Natural killer cell treated with Interleukin-12 subunit alpha and Interleukin-12 subunit beta and Interleukin-15 and Interleukin-18, amount 100 ng/mL, for 72 hours (primary cell): ENCODE measurements at regions not wholly inside any gene's neighbourhood (a gene's known extent, or its start where the extent isn't known, plus 50 kb on each side); places are given as distances from the start of the nearest gene placed in this dataset.
"Not testable (repeated sequence)": the region's sequence is repeated elsewhere in the genome, so short reads cannot be mapped to it uniquely, and the experiment has no call there.

Source experiments
- ATAC-seq, 2 donors: fragments of 150-1000 bp; cut with Tn5 transposase in 1 of 2; sonication (Bioruptor Pico), chemical (Tn5 transposase) in 1 of 2; 2 replicates each; pipeline ENCODE4 v1.10.0; 2021
- DNase-seq: peaks from one replicate; pipeline ENCODE4 v3.0.0; 2022; ENCODE audit warnings: low spot score
- H3K27ac Mint-ChIP-seq, 2 donors: 1 replicate in 1 of 2; 2 replicates in 1 of 2; pipeline ENCODE4 v1.8.0; 2022; ENCODE audit warnings: mixed read lengths in 2 of 2, mild to moderate bottlenecking in 1 of 2, moderate library complexity in 1 of 2
- H3K27me3 Mint-ChIP-seq, 2 donors: 1 replicate in 1 of 2; 2 replicates in 1 of 2; pipeline ENCODE4 v1.8.0; 2022; ENCODE audit warnings: mixed read lengths in 2 of 2
- H3K36me3 Mint-ChIP-seq: one replicate; pipeline ENCODE4 v1.8.0; 2022; ENCODE audit warnings: mixed read lengths
- H3K4me1 Mint-ChIP-seq, 2 donors: 1 replicate in 1 of 2; 2 replicates in 1 of 2; pipeline ENCODE4 v1.8.0; 2022; ENCODE audit warnings: low read depth in 2 of 2, mixed read lengths in 2 of 2, mild to moderate bottlenecking in 1 of 2
- H3K4me3 Mint-ChIP-seq: one replicate; pipeline ENCODE4 v1.8.0; 2022; ENCODE audit warnings: mixed read lengths
- H3K9me3 Mint-ChIP-seq: 2 replicates; pipeline ENCODE4 v1.8.0; 2022; ENCODE audit warnings: mixed read lengths

DNA sequence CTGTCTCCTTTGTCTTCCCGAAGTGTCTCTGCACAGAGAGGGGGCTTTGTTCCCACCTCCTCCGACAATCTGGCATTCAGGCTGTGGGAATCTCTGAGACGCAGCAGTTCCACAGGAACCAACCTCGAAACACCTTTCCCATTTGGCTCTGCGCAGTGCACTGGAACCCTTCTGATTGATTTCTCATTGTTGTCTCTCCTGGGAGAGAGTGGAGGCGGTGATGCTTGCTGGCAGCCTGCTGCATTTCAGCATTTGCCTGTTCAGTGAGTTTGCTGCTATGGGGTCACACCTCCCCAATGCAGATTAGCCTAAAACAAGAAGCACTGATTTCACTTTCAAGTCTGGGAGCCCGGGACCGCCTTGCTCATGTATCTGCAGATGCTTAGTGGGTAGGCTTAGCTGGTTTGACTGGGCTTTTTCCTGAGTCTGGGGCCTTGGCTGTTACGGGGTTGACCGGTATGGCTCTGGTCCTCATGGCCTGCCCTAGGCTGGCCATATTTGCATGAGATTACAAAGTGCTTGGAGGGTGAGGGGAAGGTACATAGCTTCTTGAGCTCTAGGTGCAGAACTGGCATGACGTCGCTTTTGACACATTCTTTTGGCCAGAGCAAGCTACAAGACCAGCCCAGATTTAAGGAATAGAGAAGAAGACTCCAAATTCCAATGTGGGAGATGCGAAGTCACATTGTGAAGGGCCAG is 695.3 kb downstream of the PTPRU start:
- no peak overlapping the region for H3K27ac Mint-ChIP-seq
- ATAC-seq, result no peak
- peaks cover 12 to 21% of the 10 kb centered on the region in 2 donors for H3K27me3 Mint-ChIP-seq
- no peaks in the 10 kb centered on the region for H3K9me3 Mint-ChIP-seq
- no peaks in the 10 kb centered on the region for H3K36me3 Mint-ChIP-seq
- no peak overlapping the region for H3K4me3 Mint-ChIP-seq
- no peaks in the 10 kb centered on the region for H3K4me1 Mint-ChIP-seq
- DNase-seq, result no peak

- Mint-ChIP-seq H3K4me3 (no peak overlapping the region), H3K4me1 (no peaks in the 10 kb centered on the region), H3K27ac (no peak overlapping the region), H3K36me3 (no peaks in the 10 kb centered on the region), H3K27me3 (peaks cover 12 to 17% of the 10 kb centered on the region in 2 donors), H3K9me3 (no peaks in the 10 kb centered on the region)
- ATAC-seq (no peak), DNase-seq (no peak)
Observed at GRCh38 chr1:29925058-29925457, 688.7 kb downstream of the PTPRU start.

DNA sequence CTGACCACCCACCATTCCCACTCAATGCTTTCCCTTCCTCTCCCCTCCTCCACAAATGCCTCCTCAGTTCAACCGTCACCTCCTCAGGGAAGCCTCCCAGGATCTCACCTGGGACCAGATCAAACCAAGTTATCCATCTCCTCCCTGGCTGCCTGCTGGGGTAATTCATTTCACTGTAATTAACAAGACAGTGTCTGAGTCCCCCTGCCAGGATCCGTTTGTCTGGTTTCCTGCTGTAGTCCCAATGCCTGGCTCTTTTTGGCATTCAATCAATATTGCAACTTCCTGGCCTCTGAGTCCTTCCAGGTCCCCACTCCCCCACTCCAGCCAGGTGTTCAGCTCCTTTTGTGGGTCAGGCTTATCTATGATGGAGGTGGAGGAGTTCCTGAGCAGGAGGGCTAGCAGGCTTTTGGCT is 687.7 kb downstream of the PTPRU start:
- H3K27ac Mint-ChIP-seq, result no peak overlapping the region
- H3K4me1 Mint-ChIP-seq, result no peaks in the 10 kb centered on the region
- peaks cover 17% of the 10 kb centered on the region in 2 donors for H3K27me3 Mint-ChIP-seq
- DNase-seq (no peak), ATAC-seq (no peak)
- no peak overlapping the region for H3K4me3 Mint-ChIP-seq
- H3K36me3 Mint-ChIP-seq, result no peaks in the 10 kb centered on the region
- no peaks in the 10 kb centered on the region for H3K9me3 Mint-ChIP-seq

DNA sequence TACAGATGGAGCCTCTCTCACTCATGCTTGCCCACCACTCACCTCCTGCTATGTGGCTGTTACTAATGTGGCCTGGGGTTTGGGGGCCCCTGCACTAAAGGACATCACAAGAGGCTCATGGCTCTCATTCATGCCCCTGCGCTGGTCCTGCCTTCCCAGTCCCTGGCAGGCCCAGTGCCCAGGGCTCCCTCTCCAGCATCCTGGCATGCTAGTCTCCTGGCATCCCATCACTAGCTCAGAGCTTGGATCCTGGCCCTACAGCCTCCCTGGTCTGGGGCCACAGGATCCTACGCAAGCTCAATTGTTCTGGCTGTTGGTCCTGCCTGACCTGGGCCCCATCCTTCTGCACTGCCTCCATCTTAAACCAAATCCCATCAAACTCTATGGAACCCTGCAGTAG is 685.4 kb downstream of the PTPRU start:
- peaks cover 17 to 27% of the 10 kb centered on the region in 2 donors for H3K27me3 Mint-ChIP-seq
- H3K9me3 Mint-ChIP-seq, result no peaks in the 10 kb centered on the region
- no peaks in the 10 kb centered on the region for H3K36me3 Mint-ChIP-seq
- no peak for ATAC-seq
- H3K4me3 Mint-ChIP-seq, result no peak overlapping the region
- DNase-seq, result no peak
- no peaks in the 10 kb centered on the region for H3K4me1 Mint-ChIP-seq
- no peak overlapping the region for H3K27ac Mint-ChIP-seq

- Mint-ChIP-seq H3K9me3 (no peaks in the 10 kb centered on the region), H3K36me3 (no peaks in the 10 kb centered on the region), H3K27me3 (peaks cover 21 to 27% of the 10 kb centered on the region in 2 donors), H3K4me3 (no peak overlapping the region), H3K4me1 (no peaks in the 10 kb centered on the region), H3K27ac (no peak overlapping the region)
- DNase-seq (no peak), ATAC-seq (peak in 1 of 2 donors; percentile 37)
Observed at GRCh38 chr1:29920784-29921183, 684.5 kb downstream of the PTPRU start.

- H3K4me3 Mint-ChIP-seq, result no peak overlapping the region
- no peak for ATAC-seq
- H3K27me3 Mint-ChIP-seq, result peaks cover 22 to 27% of the 10 kb centered on the region in 2 donors
- H3K36me3 Mint-ChIP-seq, result no peaks in the 10 kb centered on the region
- no peak for DNase-seq
- H3K4me1 Mint-ChIP-seq, result no peaks in the 10 kb centered on the region
- no peaks in the 10 kb centered on the region for H3K9me3 Mint-ChIP-seq
- H3K27ac Mint-ChIP-seq, result no peak overlapping the region
Observed at GRCh38 chr1:29920316-29920715, 684.0 kb downstream of the PTPRU start.

- not testable (repeated sequence) for H3K4me3 Mint-ChIP-seq, DNase-seq, H3K36me3 Mint-ChIP-seq, ATAC-seq, H3K27ac Mint-ChIP-seq, H3K4me1 Mint-ChIP-seq, H3K9me3 Mint-ChIP-seq
- peaks cover 25 to 31% of the 10 kb centered on the region in 2 donors for H3K27me3 Mint-ChIP-seq
Observed at GRCh38 chr1:29919041-29919440, 682.7 kb downstream of the PTPRU start.

- DNase-seq, result no peak
- peaks cover 29 to 32% of the 10 kb centered on the region in 2 donors for H3K27me3 Mint-ChIP-seq
Observed at GRCh38 chr1:29916656-29917369, 680.5 kb downstream of the PTPRU start.

GRCh38 chr1:29914936-29915335 is 678.6 kb downstream of the PTPRU start:
- H3K27me3 Mint-ChIP-seq, result peaks cover 29 to 33% of the 10 kb centered on the region in 2 donors
- H3K27ac Mint-ChIP-seq, result no peak overlapping the region
- no peaks in the 10 kb centered on the region for H3K4me1 Mint-ChIP-seq
- no peaks in the 10 kb centered on the region for H3K9me3 Mint-ChIP-seq
- ATAC-seq, result no peak
- H3K4me3 Mint-ChIP-seq, result no peak overlapping the region
- H3K36me3 Mint-ChIP-seq, result no peaks in the 10 kb centered on the region
- DNase-seq, result no peak

More at GRCh38 chr1:29916656-29917369, 680.5 kb downstream of the PTPRU start:
- Mint-ChIP-seq H3K4me1 (no peaks in the 10 kb centered on the region), H3K27ac (no peak overlapping the region), H3K36me3 (no peaks in the 10 kb centered on the region), H3K4me3 (no peak overlapping the region), H3K9me3 (no peaks in the 10 kb centered on the region)
- ATAC-seq, result no peak

DNA sequence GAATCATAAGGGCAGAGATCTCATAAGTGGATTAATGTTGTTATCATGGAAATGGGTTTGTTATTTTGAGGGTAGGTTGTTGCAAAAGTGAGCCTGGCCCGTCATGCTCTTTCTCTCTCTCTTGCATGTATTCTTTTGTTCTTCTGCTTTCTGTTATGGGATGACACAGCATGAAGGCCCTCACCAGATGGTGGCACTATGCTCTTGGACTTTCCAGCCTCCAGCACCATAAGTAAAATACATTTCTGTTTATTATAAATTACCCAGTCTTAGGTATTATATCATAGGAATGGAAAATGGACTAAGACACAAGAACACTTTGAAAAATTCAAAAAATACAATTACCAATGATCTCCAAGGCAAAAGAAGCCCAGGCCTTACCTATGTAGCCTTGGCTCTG is 676.1 kb downstream of the PTPRU start:
- Mint-ChIP-seq H3K4me1 (peaks cover 0 to 3% of the 10 kb centered on the region in 2 donors), H3K27ac (no peak overlapping the region), H3K36me3 (no peaks in the 10 kb centered on the region), H3K27me3 (peaks cover 20 to 25% of the 10 kb centered on the region in 2 donors), H3K9me3 (no peaks in the 10 kb centered on the region), H3K4me3 (no peak overlapping the region)
- no peak for DNase-seq
- ATAC-seq, result no peak

GRCh38 chr1:29909962-29910361 is 673.6 kb downstream of the PTPRU start:
- DNase-seq (no peak), ATAC-seq (no peak)
- no peaks in the 10 kb centered on the region for H3K9me3 Mint-ChIP-seq
- no peaks in the 10 kb centered on the region for H3K36me3 Mint-ChIP-seq
- no peak overlapping the region for H3K27ac Mint-ChIP-seq
- peaks cover 0 to 3% of the 10 kb centered on the region in 2 donors for H3K4me1 Mint-ChIP-seq
- no peak overlapping the region for H3K4me3 Mint-ChIP-seq
- peaks cover 21 to 42% of the 10 kb centered on the region in 2 donors for H3K27me3 Mint-ChIP-seq

GRCh38 chr1:29907596-29907995 is 671.3 kb downstream of the PTPRU start:
- DNase-seq (no peak), ATAC-seq (no peak)
- Mint-ChIP-seq H3K9me3 (no peaks in the 10 kb centered on the region), H3K4me3 (no peak overlapping the region), H3K27me3 (peaks cover 27 to 45% of the 10 kb centered on the region in 2 donors), H3K4me1 (peaks cover 0 to 3% of the 10 kb centered on the region in 2 donors), H3K27ac (no peak overlapping the region), H3K36me3 (no peaks in the 10 kb centered on the region)

DNA sequence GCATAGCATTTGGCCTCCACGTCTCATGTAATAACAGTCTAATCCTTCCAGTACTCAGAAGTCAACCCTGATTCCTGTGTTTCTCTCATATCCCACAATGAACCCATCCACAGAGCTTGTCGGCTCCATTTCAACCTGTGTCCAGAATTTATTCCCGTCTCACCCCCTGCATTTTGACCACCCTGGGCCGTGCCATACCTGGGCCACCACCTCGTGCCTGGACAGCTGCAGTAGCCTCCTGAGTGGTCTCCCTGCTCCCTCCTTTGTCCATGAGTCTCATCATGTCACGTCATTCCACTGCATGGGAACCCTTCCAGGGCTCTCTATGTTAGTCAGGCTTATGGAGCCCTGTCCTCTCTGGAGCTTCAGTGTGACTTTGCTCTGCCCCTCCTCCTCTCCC is 670.6 kb downstream of the PTPRU start:
- Mint-ChIP-seq H3K36me3 (no peaks in the 10 kb centered on the region), H3K4me3 (no peak overlapping the region), H3K4me1 (peaks cover 0 to 3% of the 10 kb centered on the region in 2 donors), H3K27ac (no peak overlapping the region), H3K9me3 (no peaks in the 10 kb centered on the region), H3K27me3 (peaks cover 23 to 44% of the 10 kb centered on the region in 2 donors)
- DNase-seq (no peak), ATAC-seq (no peak)

GRCh38 chr1:29903548-29904166 is 667.3 kb downstream of the PTPRU start:
- Mint-ChIP-seq H3K4me1 (no peaks in the 10 kb centered on the region), H3K36me3 (no peaks in the 10 kb centered on the region), H3K9me3 (no peaks in the 10 kb centered on the region), H3K27me3 (peaks cover 27 to 55% of the 10 kb centered on the region in 2 donors), H3K4me3 (no peak overlapping the region), H3K27ac (no peak overlapping the region)
- DNase-seq (no peak), ATAC-seq (no peak)
